ENCODE measurements at regions not wholly inside any gene's neighbourhood (a gene's known extent, or its start where the extent isn't known, plus 50 kb on each side); places are given as distances from the start of the nearest gene placed in this dataset.

DNA sequence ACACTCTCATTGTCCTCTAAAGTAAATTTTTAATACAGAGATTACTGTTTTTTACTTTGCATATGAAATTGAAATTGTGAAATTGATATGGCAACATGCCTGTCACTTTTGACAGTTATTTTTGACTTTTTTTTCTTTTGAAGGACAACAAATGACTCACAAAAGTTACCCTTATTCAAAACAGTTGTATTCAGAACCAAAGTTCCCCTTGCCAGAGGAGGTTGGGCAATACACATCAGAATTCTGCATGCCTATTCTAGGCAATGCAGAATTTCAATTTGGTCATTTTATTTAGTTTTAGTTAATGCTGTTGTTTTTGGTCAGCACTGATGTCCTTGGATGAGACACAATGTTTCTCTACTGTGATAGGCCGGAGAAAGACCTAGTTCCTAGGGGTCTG, 299.1 kb upstream of the PRR16 start:
- TF ChIP-seq YY1 (IDR thresholded peaks at IDR 0.05; ENCODE audit: insufficient read depth, insufficient read length) (no peak), ZNF274 (IDR thresholded peaks at IDR 0.05; ENCODE audit: low read depth, low read length) (no peak)
